ENCODE measurements at regions not wholly inside any gene's neighbourhood (a gene's known extent, or its start where the extent isn't known, plus 50 kb on each side); places are given as distances from the start of the nearest gene placed in this dataset.
"Not testable (repeated sequence)": the region's sequence is repeated elsewhere in the genome, so short reads cannot be mapped to it uniquely, and the experiment has no call there.

- not testable (repeated sequence) for DNase-seq
Measured at GRCh38 chr3:125831005-125831750, 137.8 kb upstream of the ROPN1B start.

- DNase-seq = not testable (repeated sequence)
Measured at GRCh38 chr3:125835562-125835961, 133.4 kb upstream of the ROPN1B start.

DNA sequence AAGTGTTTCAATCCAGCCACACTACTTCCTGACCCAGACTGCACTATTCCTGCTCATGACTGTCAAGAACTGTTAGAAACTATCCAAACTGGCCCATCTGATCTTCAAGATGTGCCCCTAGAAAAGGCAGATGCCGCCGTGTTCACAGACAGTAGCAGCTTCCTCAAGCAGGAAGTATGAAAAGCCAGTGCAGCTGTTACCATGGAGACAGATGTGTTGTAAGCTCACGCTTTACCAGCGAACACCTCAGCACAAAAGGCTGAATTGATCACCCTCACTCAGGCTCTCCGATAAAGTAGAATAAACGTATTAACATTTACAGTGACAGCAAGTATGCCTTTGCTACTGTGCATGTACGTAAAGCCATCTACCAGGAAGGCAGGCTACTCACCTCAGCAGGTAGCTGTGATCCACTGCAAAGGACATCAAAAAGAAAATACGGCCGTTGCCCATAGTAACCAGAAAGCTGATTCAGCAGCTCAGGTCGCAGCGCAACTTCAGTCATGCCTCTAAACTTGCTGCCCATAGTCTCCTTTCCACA, 132.9 kb upstream of the ROPN1B start:
- not testable (repeated sequence) for DNase-seq

- DNase-seq = not testable (repeated sequence)
Measured at GRCh38 chr3:125836786-125837185, 132.2 kb upstream of the ROPN1B start.

- DNase-seq = not testable (repeated sequence)
Measured at GRCh38 chr3:125838857-125839256, 130.1 kb upstream of the ROPN1B start.

GRCh38 chr3:125840465-125840864, 128.5 kb upstream of the ROPN1B start:
- not testable (repeated sequence) for DNase-seq

DNA sequence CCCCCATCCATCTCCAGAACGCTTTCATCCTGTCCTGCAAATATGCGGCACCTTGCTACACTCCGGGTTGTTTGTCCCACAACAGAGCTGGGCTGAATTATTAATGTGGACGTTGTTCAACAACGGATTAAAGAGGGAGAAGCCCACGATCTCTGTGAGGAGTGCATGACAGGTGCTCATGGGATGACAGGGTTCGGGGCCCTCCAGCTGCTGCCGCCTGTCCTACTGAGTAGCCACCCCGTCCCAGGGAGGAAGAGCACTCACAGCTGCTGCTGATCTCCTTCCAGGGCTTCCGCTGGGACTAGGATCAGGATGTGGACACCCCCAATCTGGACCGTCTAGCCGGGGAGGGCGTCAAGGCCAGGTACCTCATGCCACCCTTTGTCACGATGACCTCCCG, 121.0 kb upstream of the ROPN1B start:
- not testable (repeated sequence) for DNase-seq

GRCh38 chr3:125855006-125855405, 114.0 kb upstream of the ROPN1B start:
- DNase-seq = not testable (repeated sequence)

DNA sequence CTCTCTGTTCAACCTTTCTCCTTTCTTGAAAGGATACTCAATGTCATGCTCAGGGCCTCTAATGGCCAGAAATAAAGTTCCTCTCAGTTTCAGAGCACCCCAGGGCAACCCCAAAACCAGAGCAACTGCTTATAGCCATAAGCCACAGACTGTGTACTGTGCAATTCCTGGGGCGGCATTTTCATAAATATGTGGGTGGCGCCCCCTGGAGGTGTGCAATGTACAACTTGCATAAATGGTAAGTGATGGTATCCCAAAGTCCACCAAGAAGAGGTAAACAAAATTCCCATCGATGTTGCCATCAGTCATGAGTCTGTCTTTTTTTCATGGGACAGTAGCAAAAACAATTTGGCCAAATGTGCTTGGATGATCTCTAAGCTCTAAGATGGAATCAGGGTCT, 108.4 kb upstream of the ROPN1B start:
- DNase-seq = not testable (repeated sequence)

DNA sequence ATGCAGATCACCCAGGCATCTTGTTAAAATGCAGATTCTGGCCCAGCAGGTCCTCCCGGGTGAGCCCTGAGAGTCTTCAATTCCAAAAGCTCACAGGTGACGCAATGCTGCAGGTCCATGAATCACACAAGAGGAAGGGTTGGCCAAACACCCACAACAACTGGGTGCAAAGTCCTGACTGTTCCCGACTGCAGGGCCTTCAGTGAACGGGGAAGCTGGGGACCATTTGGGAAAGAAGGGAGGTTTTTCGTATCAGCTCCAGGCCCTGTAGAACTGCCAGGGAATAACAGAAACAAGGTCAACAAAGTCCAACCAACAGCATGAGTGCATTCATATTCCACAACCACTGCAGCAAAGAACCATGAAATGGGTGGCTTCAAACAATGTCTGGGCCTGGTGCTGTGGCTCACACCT, 106.1 kb upstream of the ROPN1B start:
- not testable (repeated sequence) for DNase-seq

- not testable (repeated sequence) for DNase-seq
Measured at GRCh38 chr3:125864532-125864931, 104.4 kb upstream of the ROPN1B start.

DNA sequence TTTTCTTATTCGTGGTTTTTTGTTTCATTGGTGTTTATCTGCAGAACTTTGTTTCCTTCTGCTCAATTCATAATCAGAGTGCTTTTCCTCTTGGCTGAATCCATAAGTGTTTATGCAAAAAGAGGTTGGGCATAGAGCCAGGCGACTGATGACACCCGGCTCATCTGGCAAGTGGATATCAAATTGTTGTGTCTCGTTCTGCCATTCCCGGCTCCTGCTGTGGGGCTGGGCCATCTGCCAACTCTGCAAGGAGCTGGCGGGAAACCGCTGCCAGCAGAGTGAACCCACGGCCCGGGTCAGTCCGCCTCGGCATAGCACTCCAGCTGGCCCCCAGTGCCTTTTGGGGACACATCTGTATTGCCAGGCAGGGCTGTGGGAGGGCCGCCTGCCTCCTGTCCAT, 83.0 kb upstream of the ROPN1B start:
- not testable (repeated sequence) for DNase-seq

- not testable (repeated sequence) for DNase-seq
Measured at GRCh38 chr3:125899181-125899580, 69.8 kb upstream of the ROPN1B start.

DNA sequence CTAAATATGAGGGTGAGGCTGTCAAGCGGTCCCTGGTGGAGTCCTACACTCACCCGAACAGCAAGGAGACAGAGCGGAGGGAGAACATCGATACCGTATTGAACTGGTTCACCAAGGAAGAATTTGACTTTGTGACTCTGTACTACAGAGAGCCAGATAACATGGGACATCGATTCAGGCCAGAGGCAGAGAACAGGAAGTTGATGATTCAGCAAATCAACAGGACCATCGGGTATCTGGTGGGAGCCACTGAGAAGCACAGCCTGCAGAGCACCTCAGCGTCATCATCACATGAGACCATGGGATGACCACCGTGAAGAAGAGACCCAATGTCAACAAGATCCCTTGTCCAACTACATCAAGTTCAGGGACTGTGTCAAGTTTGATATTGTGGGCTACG, 67.5 kb upstream of the ROPN1B start:
- DNase-seq = not testable (repeated sequence)

GRCh38 chr3:125903780-125904455, 65.1 kb upstream of the ROPN1B start:
- DNase-seq = not testable (repeated sequence)

- DNase-seq = not testable (repeated sequence)
Measured at GRCh38 chr3:125907279-125907678, 61.7 kb upstream of the ROPN1B start.

DNA sequence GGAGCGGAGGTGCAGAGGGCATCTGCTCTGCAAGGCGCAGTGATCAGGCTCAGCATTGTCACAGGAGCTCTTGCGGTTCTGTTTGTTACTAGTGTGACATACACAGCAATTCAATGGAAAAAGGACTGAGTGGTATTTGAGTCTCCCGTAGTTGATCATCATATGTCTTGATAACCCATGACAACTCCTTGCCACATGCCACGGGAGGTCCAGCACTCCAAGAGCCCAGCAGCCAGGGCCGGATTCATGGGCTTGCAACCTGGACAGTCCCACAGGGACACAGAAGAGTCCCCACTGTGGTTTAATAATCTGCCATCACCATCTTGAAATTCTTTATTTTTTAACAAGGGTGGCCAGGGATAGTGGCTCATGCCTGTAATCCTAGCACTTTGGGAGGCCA, 58.1 kb upstream of the ROPN1B start:
- not testable (repeated sequence) for DNase-seq

DNA sequence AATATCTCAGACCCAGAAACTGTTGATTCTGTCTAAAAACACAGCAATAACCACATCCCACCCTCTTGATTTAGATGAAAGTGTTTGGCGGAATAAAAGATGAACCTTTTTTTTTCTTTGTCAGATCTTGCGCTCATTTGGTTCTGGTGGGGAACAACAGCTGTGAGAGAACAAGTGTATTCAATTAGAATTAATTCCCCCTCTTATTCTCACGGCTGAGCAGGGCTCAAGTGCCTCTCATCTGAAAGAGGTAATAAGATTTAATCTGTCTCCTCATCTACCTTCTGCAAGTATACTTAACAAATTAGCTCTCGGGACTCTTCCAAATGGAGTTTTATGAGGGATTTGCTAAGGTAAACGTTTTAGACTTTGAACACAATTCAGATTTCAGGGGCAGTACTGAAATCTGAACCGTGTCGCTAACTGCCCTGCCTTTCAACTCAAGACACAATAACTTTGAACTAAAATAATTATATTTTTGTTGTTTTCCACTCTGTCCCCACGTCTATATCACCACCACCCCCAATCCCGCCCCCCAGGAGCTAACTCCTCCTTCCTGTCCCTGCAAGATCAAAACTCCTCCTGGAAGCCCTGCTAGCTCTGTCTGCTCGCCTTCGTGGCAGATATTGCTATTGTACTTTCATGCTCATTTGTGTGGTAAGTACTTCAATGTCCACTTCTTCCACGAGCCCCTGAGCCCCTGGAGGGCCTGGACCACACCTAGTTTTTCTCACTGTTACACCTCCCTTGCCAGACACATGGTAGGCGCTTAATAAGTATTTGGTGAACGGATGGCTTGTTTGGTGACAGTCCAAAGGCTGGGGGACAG, 54.2 kb upstream of the ROPN1B start:
- DNase-seq = not testable (repeated sequence)

- not testable (repeated sequence) for DNase-seq
Measured at GRCh38 chr3:125915437-125915787, 53.6 kb upstream of the ROPN1B start.

- peak; percentile 95 to 97 for DNase-seq
Measured at GRCh38 chr3:125915792-125916375, 53.1 kb upstream of the ROPN1B start.

GRCh38 chr3:125916376-125916978, 52.5 kb upstream of the ROPN1B start:
- DNase-seq = peak; percentile 94

DNA sequence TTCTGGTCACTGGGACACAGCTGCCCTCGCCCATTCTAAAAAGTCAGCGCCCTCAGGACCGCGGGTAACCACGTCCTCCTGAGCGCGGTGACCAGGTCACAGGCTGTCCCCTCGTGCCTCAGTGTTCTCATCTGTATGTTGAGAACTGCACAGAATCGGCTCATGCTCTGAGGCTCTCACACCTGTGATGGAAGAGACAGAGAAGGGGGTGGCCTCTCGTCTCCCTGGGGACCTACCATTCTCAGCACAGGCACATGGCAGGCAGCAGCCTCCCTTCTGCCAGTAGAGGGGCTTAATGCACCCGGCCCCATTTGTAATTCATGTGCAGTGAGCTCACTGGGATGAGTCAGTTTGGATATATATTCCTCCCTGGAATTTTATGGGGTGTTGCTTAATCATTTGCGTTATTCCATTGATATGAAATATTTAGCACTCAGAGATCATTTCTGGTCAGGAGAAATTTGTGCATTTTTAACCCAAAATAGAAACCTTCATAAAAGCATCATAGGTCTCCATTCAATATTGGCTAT, 51.9 kb upstream of the ROPN1B start:
- DNase-seq = peak; percentile 20 to 23

Measured in NCI-H1930 (cell line).